Activated CD8-positive, alpha-beta T cell treated with anti-CD3 and anti-CD28 coated beads for 36 hours (primary cell): ENCODE measurements at regions not wholly inside any gene's neighbourhood (a gene's known extent, or its start where the extent isn't known, plus 50 kb on each side); places are given as distances from the start of the nearest gene placed in this dataset.

Experiments
- ATAC-seq: fragments of 200-7000 bp; cut with Tn5 transposase; one replicate; pipeline ENCODE4 v1.10.0; 2021; ENCODE audit warnings: mild to moderate bottlenecking, moderate library complexity
- CTCF ChIA-PET: fragments of 350-600 bp; sonication (Branson Sonifier 250); formaldehyde crosslinking; loops from one replicate; lab custom pipeline; 2021; ENCODE audit warnings: antibody characterized with exemption; lab: Charles Lee
- POLR2A ChIA-PET: fragments of 350-600 bp; sonication (Branson Sonifier 250); formaldehyde crosslinking; loops from one replicate; lab custom pipeline; 2021; ENCODE audit warnings: antibody characterized with exemption; lab: Charles Lee
- DNase-seq: peaks from one replicate; pipeline ENCODE4 v3.0.0-alpha.2; 2020
- H3K27ac Mint-ChIP-seq: one replicate; pipeline ENCODE4 v1.8.0; 2021; ENCODE audit warnings: mild to moderate bottlenecking, mixed read lengths
- H3K27me3 Mint-ChIP-seq: one replicate; pipeline ENCODE4 v1.8.0; 2021; ENCODE audit warnings: mixed read lengths
- H3K36me3 Mint-ChIP-seq: one replicate; pipeline ENCODE4 v1.8.0; 2021; ENCODE audit warnings: low read depth, mixed read lengths
- H3K4me1 Mint-ChIP-seq: one replicate; pipeline ENCODE4 v1.8.0; 2021; ENCODE audit warnings: low read depth, mixed read lengths
- H3K4me3 Mint-ChIP-seq: one replicate; pipeline ENCODE4 v1.8.0; 2021; ENCODE audit warnings: mild to moderate bottlenecking, moderate library complexity, mixed read lengths
- H3K9me3 Mint-ChIP-seq: one replicate; pipeline ENCODE4 v1.8.0; 2021; ENCODE audit warnings: mixed read lengths
- CTCF ChIP-seq: fragments of 200-600 bp; IDR thresholded peaks from one replicate; pipeline ENCODE4 v1.8.0; 2022; ENCODE audit warnings: antibody characterized with exemption, mild to moderate bottlenecking
- intact Hi-C: fragments of 100-400 bp; cut with micrococcal nuclease; formaldehyde crosslinking; loops from one replicate; pipeline ENCODE4 v1.10.0; 2022

DNA sequence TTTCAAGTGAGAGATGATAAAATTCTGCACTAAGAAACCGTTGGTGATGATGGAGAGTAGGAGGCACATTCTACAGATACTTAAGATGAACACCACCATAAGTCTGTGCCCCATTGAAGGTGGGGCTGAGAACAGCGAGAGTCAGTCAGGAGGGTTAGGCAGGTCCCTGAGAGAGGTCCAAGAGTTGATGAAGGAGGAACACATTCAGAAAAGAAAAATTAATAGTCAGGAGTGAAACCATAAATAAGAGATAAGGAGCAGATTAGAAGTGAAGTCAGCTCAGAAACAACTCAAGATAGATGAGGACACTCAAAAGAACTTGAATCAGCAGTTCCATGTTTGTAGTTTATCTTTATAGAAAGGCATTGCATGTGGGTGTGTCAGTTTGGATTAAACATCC is 727.2 kb upstream of the MARCKS start:
- no peaks in the 10 kb centered on the region for H3K27me3 Mint-ChIP-seq
- ATAC-seq, result no peak
- CTCF ChIA-PET, result no interaction called here

DNA sequence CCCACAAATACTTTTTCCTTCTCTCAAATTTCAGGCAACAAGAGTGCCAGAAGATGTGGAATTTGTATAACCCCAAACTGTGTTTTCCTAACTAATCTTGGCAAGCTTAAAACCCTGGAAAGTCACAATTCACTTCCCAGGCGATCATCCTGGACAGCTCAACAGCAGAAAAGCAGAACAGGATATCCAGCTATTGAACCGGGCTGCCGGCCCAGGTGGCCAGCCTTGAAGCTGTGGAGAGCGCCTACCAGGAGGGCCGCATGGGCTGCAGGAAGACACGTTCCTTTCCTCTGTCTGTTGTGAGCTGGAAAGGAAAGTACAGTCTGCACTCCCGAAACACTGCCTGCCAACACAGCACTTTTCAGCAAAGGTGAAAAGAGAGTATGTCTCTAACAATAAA is 719.7 kb upstream of the MARCKS start:
- ChIA-PET POLR2A (no interaction called here), CTCF (no interaction called here)
- H3K36me3 Mint-ChIP-seq, result no peaks in the 10 kb centered on the region
- no peak for DNase-seq
- no peaks in the 10 kb centered on the region for H3K9me3 Mint-ChIP-seq
- no peak for TF ChIP-seq CTCF
- H3K4me3 Mint-ChIP-seq, result no peak overlapping the region
- intact Hi-C loops, result no loop called here
- no peaks in the 10 kb centered on the region for H3K27me3 Mint-ChIP-seq
- H3K4me1 Mint-ChIP-seq, result no peaks in the 10 kb centered on the region
- no peak overlapping the region for H3K27ac Mint-ChIP-seq
- no peak for ATAC-seq

More for the DNA sequence above, 727.2 kb upstream of the MARCKS start:
- DNase-seq, result no peak
- no peak overlapping the region for H3K27ac Mint-ChIP-seq
- no peak overlapping the region for H3K4me3 Mint-ChIP-seq
- no peaks in the 10 kb centered on the region for H3K9me3 Mint-ChIP-seq
- POLR2A ChIA-PET, result no interaction called here
- no peaks in the 10 kb centered on the region for H3K4me1 Mint-ChIP-seq
- intact Hi-C loops, result no loop called here
- no peaks in the 10 kb centered on the region for H3K36me3 Mint-ChIP-seq
- no peak for TF ChIP-seq CTCF

GRCh38 chr6:113140721-113141120 is 716.4 kb upstream of the MARCKS start:
- H3K27me3 Mint-ChIP-seq, result no peaks in the 10 kb centered on the region
- TF ChIP-seq CTCF, result no peak
- ChIA-PET CTCF (interaction anchor here (0.6 kb wide), 1 partner anchor 228 kb away, joined by 3 read pairs; no protein-coding TSS in a partner anchor), POLR2A (no interaction called here)
- H3K4me3 Mint-ChIP-seq, result no peak overlapping the region
- ATAC-seq (no peak), DNase-seq (no peak)
- no peaks in the 10 kb centered on the region for H3K9me3 Mint-ChIP-seq
- intact Hi-C loops, result no loop called here
- no peaks in the 10 kb centered on the region for H3K36me3 Mint-ChIP-seq
- H3K4me1 Mint-ChIP-seq, result no peaks in the 10 kb centered on the region
- H3K27ac Mint-ChIP-seq, result no peak overlapping the region

GRCh38 chr6:113141901-113142300 is 715.2 kb upstream of the MARCKS start:
- TF ChIP-seq CTCF, result no peak
- DNase-seq (no peak), ATAC-seq (no peak)
- intact Hi-C loops, result no loop called here
- Mint-ChIP-seq H3K27me3 (no peaks in the 10 kb centered on the region), H3K4me3 (no peak overlapping the region), H3K4me1 (no peaks in the 10 kb centered on the region), H3K36me3 (no peaks in the 10 kb centered on the region), H3K27ac (no peak overlapping the region), H3K9me3 (no peaks in the 10 kb centered on the region)
- ChIA-PET CTCF (no interaction called here), POLR2A (no interaction called here)

DNA sequence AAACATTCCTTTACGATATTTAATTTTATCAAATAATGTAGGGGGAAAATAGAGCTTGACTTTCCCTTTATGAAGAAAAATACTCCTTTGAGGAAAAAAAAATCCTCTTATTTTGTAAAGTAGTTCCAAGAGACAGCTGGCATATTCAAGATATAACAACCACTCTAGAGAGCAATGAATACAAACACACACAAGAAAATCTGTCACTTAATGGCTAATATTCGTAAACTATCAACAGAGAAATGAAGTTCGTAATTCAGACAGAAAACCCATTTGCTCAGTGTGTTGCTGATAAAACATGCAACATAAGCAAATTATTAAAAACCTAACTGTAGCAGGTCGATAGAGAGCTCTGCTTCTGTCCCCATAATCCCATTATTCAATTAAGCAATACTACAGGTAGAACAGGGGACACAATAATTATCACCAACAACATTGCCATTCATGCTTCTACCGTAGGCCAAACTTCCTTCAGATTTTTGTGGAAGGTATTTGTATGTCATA is 714.4 kb upstream of the MARCKS start:
- no peak overlapping the region for H3K4me3 Mint-ChIP-seq
- ATAC-seq (no peak), DNase-seq (no peak)
- ChIA-PET POLR2A (no interaction called here), CTCF (no interaction called here)
- intact Hi-C loops, result no loop called here
- no peak overlapping the region for H3K27ac Mint-ChIP-seq
- peaks cover 1% of the 10 kb centered on the region for H3K9me3 Mint-ChIP-seq
- no peaks in the 10 kb centered on the region for H3K27me3 Mint-ChIP-seq
- H3K4me1 Mint-ChIP-seq, result no peaks in the 10 kb centered on the region
- no peaks in the 10 kb centered on the region for H3K36me3 Mint-ChIP-seq
- no peak for TF ChIP-seq CTCF
